ENCODE measurements at regions not wholly inside any gene's neighbourhood (a gene's known extent, or its start where the extent isn't known, plus 50 kb on each side); places are given as distances from the start of the nearest gene placed in this dataset.

GRCh38 chr5:135112008-135112725, 78.1 kb upstream of the PITX1 start:
- no peaks in the 10 kb centered on the region for H3K4me1 ChIP-seq (ENCODE audit: control insufficient read depth in 4 of 4, insufficient read depth in 4 of 4, low read length in 3 of 4)
- no peak for DNase-seq (ENCODE audit: low spot score)
- TF ChIP-seq REST (IDR thresholded peaks at IDR 0.05) (no peak), GABPA (IDR thresholded peaks at IDR 0.05 in 1 of 2, conservative IDR thresholded peaks at IDR 0.05 in 1 of 2) (no peak), HNF4A (conservative IDR thresholded peaks at IDR 0.05) (no peak), SP1 (IDR thresholded peaks at IDR 0.05) (no peak), ZBTB33 (IDR thresholded peaks at IDR 0.05) (no peak), RAD21 (IDR thresholded peaks at IDR 0.05) (no peak)
- TF ChIP-seq, protein P1, sequence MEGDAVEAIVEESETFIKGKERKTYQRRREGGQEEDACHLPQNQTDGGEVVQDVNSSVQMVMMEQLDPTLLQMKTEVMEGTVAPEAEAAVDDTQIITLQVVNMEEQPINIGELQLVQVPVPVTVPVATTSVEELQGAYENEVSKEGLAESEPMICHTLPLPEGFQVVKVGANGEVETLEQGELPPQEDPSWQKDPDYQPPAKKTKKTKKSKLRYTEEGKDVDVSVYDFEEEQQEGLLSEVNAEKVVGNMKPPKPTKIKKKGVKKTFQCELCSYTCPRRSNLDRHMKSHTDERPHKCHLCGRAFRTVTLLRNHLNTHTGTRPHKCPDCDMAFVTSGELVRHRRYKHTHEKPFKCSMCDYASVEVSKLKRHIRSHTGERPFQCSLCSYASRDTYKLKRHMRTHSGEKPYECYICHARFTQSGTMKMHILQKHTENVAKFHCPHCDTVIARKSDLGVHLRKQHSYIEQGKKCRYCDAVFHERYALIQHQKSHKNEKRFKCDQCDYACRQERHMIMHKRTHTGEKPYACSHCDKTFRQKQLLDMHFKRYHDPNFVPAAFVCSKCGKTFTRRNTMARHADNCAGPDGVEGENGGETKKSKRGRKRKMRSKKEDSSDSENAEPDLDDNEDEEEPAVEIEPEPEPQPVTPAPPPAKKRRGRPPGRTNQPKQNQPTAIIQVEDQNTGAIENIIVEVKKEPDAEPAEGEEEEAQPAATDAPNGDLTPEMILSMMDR (IDR thresholded peaks at IDR 0.05; ENCODE audit: low read depth, low read length, missing input control) = no peak
- TF ChIP-seq, protein P2, sequence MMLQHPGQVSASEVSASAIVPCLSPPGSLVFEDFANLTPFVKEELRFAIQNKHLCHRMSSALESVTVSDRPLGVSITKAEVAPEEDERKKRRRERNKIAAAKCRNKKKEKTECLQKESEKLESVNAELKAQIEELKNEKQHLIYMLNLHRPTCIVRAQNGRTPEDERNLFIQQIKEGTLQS (IDR thresholded peaks at IDR 0.05) = no peak
- no peak overlapping the region for H3K9ac ChIP-seq (ENCODE audit: low read depth in 1 of 2, low read length in 2 of 2)
- no peak overlapping the region for H3K4me3 ChIP-seq (ENCODE audit: low read depth in 1 of 3, low read length in 3 of 3)
- H3K36me3 ChIP-seq (ENCODE audit: control insufficient read depth in 4 of 4, insufficient read depth in 3 of 4, low read depth in 1 of 4, low read length in 3 of 4) = no peaks in the 10 kb centered on the region
- H3K9me3 ChIP-seq (ENCODE audit: control insufficient read depth in 4 of 4, low read length in 3 of 4) = no peaks in the 10 kb centered on the region
- no peaks in the 10 kb centered on the region for H3K27me3 ChIP-seq (ENCODE audit: control insufficient read depth in 4 of 4, insufficient read depth in 4 of 4, low read length in 3 of 4)
- no peak overlapping the region for H3K27ac ChIP-seq (ENCODE audit: low read depth in 1 of 2, low read length in 2 of 2)
- 80% methylated on average over 10 of the region's 10 CpGs for WGBS

DNA sequence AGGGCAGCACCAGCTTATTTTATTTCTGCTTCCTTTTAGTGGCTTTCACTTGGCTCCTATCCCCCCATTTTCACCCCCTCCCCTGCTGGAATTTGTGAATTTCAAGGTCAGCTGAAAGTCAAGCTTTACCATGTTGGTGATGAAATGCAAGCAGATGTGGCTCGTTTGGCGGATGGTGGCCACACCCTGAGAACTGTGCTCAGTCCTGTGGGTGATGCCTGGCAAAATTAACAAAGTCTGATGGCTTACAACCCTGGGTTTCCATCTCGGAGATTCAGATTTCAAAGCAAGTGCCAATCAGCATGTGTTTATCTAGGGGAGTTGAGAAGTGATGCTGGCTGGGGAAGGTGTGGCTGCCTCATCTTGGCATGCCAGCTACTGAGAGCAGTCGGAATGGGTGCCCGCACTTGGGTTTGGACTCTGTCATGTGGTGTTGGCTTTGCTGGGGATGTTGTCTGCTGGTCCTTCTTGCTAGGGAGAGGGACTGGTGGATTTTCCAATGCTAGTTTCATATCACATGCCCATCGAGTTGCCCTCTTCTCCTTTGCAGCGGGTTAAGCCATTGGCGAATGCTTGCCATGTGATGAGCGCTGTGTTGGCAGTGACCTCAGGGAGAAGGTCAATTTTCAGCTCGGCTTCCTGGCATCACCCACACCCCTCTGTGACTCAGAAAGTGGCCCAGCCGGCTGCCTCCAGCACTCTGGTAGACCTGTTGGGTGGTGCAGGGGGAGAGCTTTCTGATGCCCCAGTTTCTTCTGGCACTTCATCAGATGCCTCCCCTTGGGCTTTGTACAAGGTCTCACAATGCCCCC, 77.0 kb upstream of the PITX1 start:
- no peak overlapping the region for H3K27ac ChIP-seq (ENCODE audit: low read depth in 1 of 2, low read length in 2 of 2)
- H3K4me3 ChIP-seq (ENCODE audit: low read depth in 1 of 3, low read length in 3 of 3) = no peak overlapping the region
- WGBS = 77% methylated on average over 11 of the region's 11 CpGs
- no peaks in the 10 kb centered on the region for H3K4me1 ChIP-seq (ENCODE audit: control insufficient read depth in 4 of 4, insufficient read depth in 4 of 4, low read length in 3 of 4)
- no peak overlapping the region for H3K9ac ChIP-seq (ENCODE audit: low read depth in 1 of 2, low read length in 2 of 2)
- DNase-seq (ENCODE audit: low spot score) = no peak
- H3K27me3 ChIP-seq (ENCODE audit: control insufficient read depth in 4 of 4, insufficient read depth in 4 of 4, low read length in 3 of 4) = no peaks in the 10 kb centered on the region
- H3K9me3 ChIP-seq (ENCODE audit: control insufficient read depth in 4 of 4, low read length in 3 of 4) = peaks cover 0 to 2% (median 0%) of the 10 kb centered on the region in 4 donors
- H3K36me3 ChIP-seq (ENCODE audit: control insufficient read depth in 4 of 4, insufficient read depth in 3 of 4, low read depth in 1 of 4, low read length in 3 of 4) = no peaks in the 10 kb centered on the region
- TF ChIP-seq, protein P2 (IDR thresholded peaks at IDR 0.05) = no peak
- TF ChIP-seq FOXA1 (IDR thresholded peaks at IDR 0.05) = no peak
- no peak for TF ChIP-seq HNF4G (IDR thresholded peaks at IDR 0.05)
- TF ChIP-seq NR2F2 (IDR thresholded peaks at IDR 0.05) = no peak
- TF ChIP-seq, protein P1 (IDR thresholded peaks at IDR 0.05; ENCODE audit: low read depth, low read length, missing input control) = no peak
- TF ChIP-seq TAF1 (conservative IDR thresholded peaks at IDR 0.05) = no peak
- no peak for TF ChIP-seq FOXA2 (IDR thresholded peaks at IDR 0.05)
- no peak for TF ChIP-seq REST (IDR thresholded peaks at IDR 0.05)

Measured in liver (tissue), 8 donors.